CD14-positive monocyte (primary cell): ENCODE measurements at regions not wholly inside any gene's neighbourhood (a gene's known extent, or its start where the extent isn't known, plus 50 kb on each side); places are given as distances from the start of the nearest gene placed in this dataset.

Source experiments
- DNase-seq, 3 donors: peaks; one replicate each; pipeline ENCODE4 v3.0.0-alpha.2; 2011 to 2022
- H2AFZ ChIP-seq: 2 replicates; pipeline ENCODE4 v1.6.0; 2012; ENCODE audit warnings: mild to moderate bottlenecking, low read depth, low read length, inconsistent platforms; ENCODE audit not compliant: insufficient read depth, poor library complexity, severe bottlenecking
- H3K27ac ChIP-seq, 2 donors: 1 replicate in 1 of 2; 2 replicates in 1 of 2; pipeline ENCODE4 v1.5.1; 2012 to 2013; ENCODE audit warnings: low read length in 2 of 2, control low read depth in 1 of 2, inconsistent platforms in 1 of 2, low read depth in 1 of 2, mild to moderate bottlenecking in 1 of 2
- H3K27me3 ChIP-seq, 2 donors: one replicate each; pipeline versions ENCODE4 v1.6.0 to v1.6.1; 2011 to 2013; ENCODE audit warnings: low read length in 2 of 2; ENCODE audit not compliant: control insufficient read depth in 2 of 2, insufficient read depth in 2 of 2
- H3K36me3 ChIP-seq, 2 donors: replicated peaks in 1 of 2; 1 replicate in 1 of 2; 2 replicates in 1 of 2; pipeline versions ENCODE4 v1.5.1 to v1.6.1; 2012 to 2013; ENCODE audit warnings: low read length in 2 of 2, control low read depth in 1 of 2, inconsistent platforms in 1 of 2, mild to moderate bottlenecking in 1 of 2; ENCODE audit not compliant: insufficient read depth in 2 of 2, control insufficient read depth in 1 of 2
- H3K4me1 ChIP-seq, 2 donors: 1 replicate in 1 of 2; 2 replicates in 1 of 2; pipeline versions ENCODE4 v1.5.1 to v1.6.1; 2012 to 2013; ENCODE audit warnings: low read length in 2 of 2, control low read depth in 1 of 2, inconsistent platforms in 1 of 2, mild to moderate bottlenecking in 1 of 2, moderate library complexity in 1 of 2; ENCODE audit not compliant: insufficient read depth in 2 of 2, control insufficient read depth in 1 of 2
- H3K4me2 ChIP-seq: replicated peaks from 2 replicates; pipeline ENCODE3; 2012; ENCODE audit warnings: low read length, moderate library complexity, mild to moderate bottlenecking; ENCODE audit not compliant: poor library complexity, severe bottlenecking; ENCODE audit errors: extremely low read depth
- H3K4me3 ChIP-seq, 3 experiments: fragments of 200-600 bp in 1 of 3; sonication (generic) in 1 of 3; replicated peaks in 1 of 3; 1 replicate in 2 of 3; 2 replicates in 1 of 3; pipeline ENCODE4 v1.5.1; 2011 to 2013; ENCODE audit warnings: low read length in 3 of 3, mild to moderate bottlenecking in 3 of 3, control low read depth in 2 of 3, low read depth in 2 of 3, inconsistent platforms in 1 of 3, moderate library complexity in 1 of 3
- H3K79me2 ChIP-seq: 2 replicates; pipeline ENCODE4 v1.6.0; 2012; ENCODE audit warnings: mild to moderate bottlenecking, control low read depth, inconsistent platforms, low read length, moderate library complexity; ENCODE audit not compliant: insufficient read depth
- H3K9ac ChIP-seq: 2 replicates; pipeline ENCODE4 v1.6.0; 2017; ENCODE audit warnings: low read length, mild to moderate bottlenecking; ENCODE audit not compliant: insufficient read depth, poor library complexity, severe bottlenecking
- H3K9me3 ChIP-seq, 2 donors: replicated peaks in 1 of 2; 1 replicate in 1 of 2; 2 replicates in 1 of 2; pipeline versions ENCODE4 v1.5.1 to v1.6.1; 2012 to 2013; ENCODE audit warnings: low read length in 2 of 2, control low read depth in 1 of 2; ENCODE audit not compliant: control insufficient read depth in 1 of 2, insufficient read depth in 1 of 2
- H4K20me1 ChIP-seq: 2 replicates; pipeline ENCODE4 v1.6.0; 2012; ENCODE audit warnings: mild to moderate bottlenecking, low read length, control low read depth, moderate library complexity; ENCODE audit not compliant: insufficient read depth
- H3K27ac Mint-ChIP-seq, 7 donors: one replicate each; pipeline ENCODE4 v1.8.0; 2020; ENCODE audit warnings: mild to moderate bottlenecking in 7 of 7, mixed read lengths in 7 of 7, moderate library complexity in 6 of 7, inconsistent platforms in 2 of 7
- H3K27me3 Mint-ChIP-seq, 3 donors: one replicate each; pipeline ENCODE4 v1.8.0; 2021 to 2022; ENCODE audit warnings: low read depth in 3 of 3, mild to moderate bottlenecking in 3 of 3, mixed read lengths in 3 of 3, moderate library complexity in 3 of 3, inconsistent platforms in 1 of 3
- H3K36me3 Mint-ChIP-seq, 2 donors: one replicate each; pipeline ENCODE4 v1.8.0; 2020; ENCODE audit warnings: mixed read lengths in 2 of 2, inconsistent platforms in 1 of 2, mild to moderate bottlenecking in 1 of 2
- H3K4me1 Mint-ChIP-seq: one replicate; pipeline ENCODE4 v1.8.0; 2020; ENCODE audit warnings: mild to moderate bottlenecking, mixed read lengths
- H3K4me3 Mint-ChIP-seq, 2 donors: one replicate each; pipeline ENCODE4 v1.8.0; 2020; ENCODE audit warnings: mild to moderate bottlenecking in 2 of 2, mixed read lengths in 2 of 2, moderate library complexity in 1 of 2
- H3K9me3 Mint-ChIP-seq, 7 donors: one replicate each; pipeline ENCODE4 v1.8.0; 2020 to 2022; ENCODE audit warnings: mixed read lengths in 7 of 7, mild to moderate bottlenecking in 6 of 7, moderate library complexity in 6 of 7, inconsistent platforms in 2 of 7
- WGBS: methylation state at CpG from one replicate; pipeline ENCODE4 v1.1.5; 2013; ENCODE audit warnings: missing lambda C conversion rate; ENCODE audit not compliant: insufficient coverage; 5-methylcytosine and 5-hydroxymethylcytosine counted together
- intact Hi-C, 2 donors: fragments of 100-400 bp; cut with micrococcal nuclease; formaldehyde crosslinking; loops; one replicate each; pipeline versions ENCODE4 v1.15.0 to v1.15.1; 2023
- TF ChIP-seq, protein P1 (sequence below): fragments of 200-600 bp; IDR thresholded peaks from one replicate; pipeline ENCODE4 v1.8.0; 2022; ENCODE audit warnings: antibody characterized with exemption, mild to moderate bottlenecking

DNA sequence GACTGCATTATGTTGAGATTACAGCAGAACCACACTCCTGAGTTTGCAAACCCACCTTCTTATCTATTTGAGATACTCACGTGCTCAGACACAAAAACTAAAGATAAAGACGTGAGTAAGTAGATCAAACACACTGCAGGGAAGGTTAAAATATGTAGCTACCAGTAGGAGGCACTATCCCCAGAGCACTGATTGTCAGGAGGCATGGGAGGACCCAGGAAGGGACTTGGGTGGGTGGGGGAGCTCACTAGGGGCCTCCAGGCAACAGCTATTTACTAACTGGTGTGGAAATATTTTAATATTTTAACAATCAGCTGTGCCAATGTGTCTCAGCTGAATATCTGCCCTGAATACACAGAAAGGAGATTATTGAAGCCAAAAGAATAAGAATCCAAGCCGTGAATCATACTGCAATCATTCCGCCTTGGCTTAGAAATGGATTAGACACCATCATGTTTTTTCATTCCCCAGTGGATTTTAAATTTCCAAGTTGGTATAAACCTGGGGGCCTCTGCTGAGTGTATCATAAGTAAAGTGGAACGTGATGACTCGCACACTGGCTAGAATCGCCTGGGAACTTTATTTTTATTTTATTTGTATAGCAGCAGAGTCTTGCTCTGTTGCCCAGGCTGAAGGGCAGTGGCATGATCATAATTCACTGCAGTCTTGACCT is 73.2 kb upstream of the CACNA1A start:
- no peaks in the 10 kb centered on the region for H3K27me3 ChIP-seq
- WGBS = 97% methylated on average over 4 of the region's 7 CpGs
- TF ChIP-seq, protein P1, sequence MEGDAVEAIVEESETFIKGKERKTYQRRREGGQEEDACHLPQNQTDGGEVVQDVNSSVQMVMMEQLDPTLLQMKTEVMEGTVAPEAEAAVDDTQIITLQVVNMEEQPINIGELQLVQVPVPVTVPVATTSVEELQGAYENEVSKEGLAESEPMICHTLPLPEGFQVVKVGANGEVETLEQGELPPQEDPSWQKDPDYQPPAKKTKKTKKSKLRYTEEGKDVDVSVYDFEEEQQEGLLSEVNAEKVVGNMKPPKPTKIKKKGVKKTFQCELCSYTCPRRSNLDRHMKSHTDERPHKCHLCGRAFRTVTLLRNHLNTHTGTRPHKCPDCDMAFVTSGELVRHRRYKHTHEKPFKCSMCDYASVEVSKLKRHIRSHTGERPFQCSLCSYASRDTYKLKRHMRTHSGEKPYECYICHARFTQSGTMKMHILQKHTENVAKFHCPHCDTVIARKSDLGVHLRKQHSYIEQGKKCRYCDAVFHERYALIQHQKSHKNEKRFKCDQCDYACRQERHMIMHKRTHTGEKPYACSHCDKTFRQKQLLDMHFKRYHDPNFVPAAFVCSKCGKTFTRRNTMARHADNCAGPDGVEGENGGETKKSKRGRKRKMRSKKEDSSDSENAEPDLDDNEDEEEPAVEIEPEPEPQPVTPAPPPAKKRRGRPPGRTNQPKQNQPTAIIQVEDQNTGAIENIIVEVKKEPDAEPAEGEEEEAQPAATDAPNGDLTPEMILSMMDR = no peak
- no peak overlapping the region for H3K9ac ChIP-seq
- no peaks in the 10 kb centered on the region for H4K20me1 ChIP-seq
- Mint-ChIP-seq H3K27me3 (peaks cover 7 to 18% (median 10%) of the 10 kb centered on the region in 3 donors), H3K4me1 (no peaks in the 10 kb centered on the region), H3K9me3 (peaks cover 2 to 29% (median 20%) of the 10 kb centered on the region in 7 donors), H3K27ac (no peak overlapping the region), H3K36me3 (no peaks in the 10 kb centered on the region), H3K4me3 (no peak overlapping the region)
- no peak overlapping the region for H2AFZ ChIP-seq
- no peaks in the 10 kb centered on the region for H3K79me2 ChIP-seq
- no peaks in the 10 kb centered on the region for H3K4me1 ChIP-seq
- H3K36me3 ChIP-seq = no peaks in the 10 kb centered on the region
- no peak overlapping the region for H3K4me2 ChIP-seq
- no peak overlapping the region for H3K27ac ChIP-seq
- no peak overlapping the region for H3K4me3 ChIP-seq
- intact Hi-C loops = no loop called here
- no peak for DNase-seq
- peaks cover 18% of the 10 kb centered on the region in 2 donors for H3K9me3 ChIP-seq

DNA sequence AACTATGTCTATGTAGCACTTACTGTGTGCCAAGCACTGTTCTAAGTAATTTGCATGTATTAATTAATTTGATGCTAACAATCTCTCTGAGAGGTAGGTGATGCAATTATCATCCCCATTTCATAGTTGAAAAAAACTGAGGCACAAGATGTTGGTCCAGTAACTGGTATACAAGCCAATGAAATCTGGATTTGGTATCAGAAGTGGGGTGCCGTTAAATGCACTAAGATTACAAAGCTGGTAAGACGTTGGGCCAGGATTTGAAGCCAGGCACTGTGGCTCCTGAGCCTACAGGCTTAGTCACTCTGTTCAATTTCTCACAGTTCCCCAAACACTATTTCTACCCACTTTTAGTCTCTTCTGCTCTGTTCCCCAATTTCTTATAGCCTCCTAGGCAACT is 70.4 kb upstream of the CACNA1A start:
- TF ChIP-seq, protein P1 = no peak
- no peak overlapping the region for H3K9ac ChIP-seq
- no peaks in the 10 kb centered on the region for H3K27me3 ChIP-seq
- no peak overlapping the region for H2AFZ ChIP-seq
- no peak for DNase-seq
- no peaks in the 10 kb centered on the region for H3K4me1 ChIP-seq
- H3K4me1 Mint-ChIP-seq = no peaks in the 10 kb centered on the region
- H3K4me3 Mint-ChIP-seq = no peak overlapping the region
- H3K36me3 Mint-ChIP-seq = no peaks in the 10 kb centered on the region
- peaks cover 18% of the 10 kb centered on the region in 2 donors for H3K9me3 ChIP-seq
- no peaks in the 10 kb centered on the region for H4K20me1 ChIP-seq
- no peak overlapping the region for H3K27ac ChIP-seq
- no peaks in the 10 kb centered on the region for H3K79me2 ChIP-seq
- no peak overlapping the region for H3K27ac Mint-ChIP-seq
- peaks cover 2 to 28% (median 20%) of the 10 kb centered on the region in 7 donors for H3K9me3 Mint-ChIP-seq
- H3K4me3 ChIP-seq = no peak overlapping the region
- no peak overlapping the region for H3K4me2 ChIP-seq
- peaks cover 12 to 20% (median 14%) of the 10 kb centered on the region in 3 donors for H3K27me3 Mint-ChIP-seq
- H3K36me3 ChIP-seq = no peaks in the 10 kb centered on the region
- WGBS = 95% methylated on average over 2 of the region's 2 CpGs
- intact Hi-C loops = no loop called here
